ENCODE measurements at regions not wholly inside any gene's neighbourhood (a gene's known extent, or its start where the extent isn't known, plus 50 kb on each side); places are given as distances from the start of the nearest gene placed in this dataset.

DNA sequence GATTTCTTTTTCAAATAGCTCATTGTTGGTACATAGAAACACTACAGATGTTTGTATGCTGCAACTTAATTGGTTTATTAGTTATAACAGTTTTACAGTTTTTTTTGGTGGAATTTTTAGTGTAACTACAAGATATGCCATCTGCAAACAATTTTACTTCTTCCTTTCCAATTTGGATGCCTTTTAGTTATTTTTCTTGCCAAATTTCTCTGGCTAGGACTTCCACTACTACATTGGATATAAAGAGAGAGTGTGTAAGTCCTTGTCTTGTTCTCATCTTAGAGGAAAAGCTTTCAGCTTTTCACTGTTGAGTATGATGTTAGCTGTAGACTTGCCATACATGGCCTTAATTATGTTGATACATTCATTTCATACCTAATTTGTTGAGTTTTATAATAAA is 143.6 kb upstream of the EOMES start:
- no peak for DNase-seq

GRCh38 chr3:27869152-27869551 is 147.0 kb upstream of the EOMES start:
- DNase-seq: no peak

DNA sequence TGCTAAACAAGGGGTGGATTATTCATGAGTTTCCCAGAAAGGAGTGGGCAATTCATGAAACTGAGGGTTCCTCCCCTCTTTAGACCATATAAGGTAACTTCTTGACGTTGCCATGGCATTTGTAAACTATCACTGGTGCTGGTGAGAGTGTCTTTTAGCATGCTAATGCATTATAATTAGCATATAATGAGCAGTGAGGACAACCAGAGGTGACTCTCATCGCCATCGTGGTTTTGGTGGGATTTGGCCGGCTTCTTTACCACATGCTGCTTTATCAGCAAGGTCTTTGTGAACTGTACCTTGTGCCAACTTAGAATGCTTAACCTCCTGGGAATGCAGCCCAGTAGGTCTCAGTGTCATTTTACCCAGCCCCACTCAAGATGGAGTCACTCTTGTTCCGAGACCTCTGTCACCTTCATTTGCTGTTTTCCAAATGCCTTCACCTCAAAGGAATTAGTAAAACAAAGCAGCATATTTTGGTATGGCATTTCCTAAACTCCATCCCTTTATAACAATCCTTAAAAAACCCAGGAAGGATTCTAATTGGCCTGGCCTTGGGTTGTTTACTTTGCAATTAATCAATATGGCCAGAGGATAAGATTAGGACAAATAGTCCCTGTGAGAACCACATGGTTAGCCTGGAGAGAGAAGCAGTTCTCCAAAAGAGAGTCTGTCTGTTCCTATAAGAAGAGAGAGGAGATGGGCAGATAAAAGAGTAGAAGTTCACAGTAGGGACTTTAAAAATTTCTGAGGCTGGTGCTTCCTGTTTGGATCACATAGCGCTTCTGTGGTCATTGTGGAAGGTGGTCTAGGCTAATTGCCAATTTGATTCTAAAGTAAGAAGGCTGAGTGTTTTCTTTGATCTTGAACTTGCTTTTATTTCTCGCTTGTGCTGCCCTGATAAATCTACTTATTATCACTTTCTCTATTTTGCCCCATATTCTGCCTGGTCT is 155.2 kb upstream of the EOMES start:
- DNase-seq: no peak

DNA sequence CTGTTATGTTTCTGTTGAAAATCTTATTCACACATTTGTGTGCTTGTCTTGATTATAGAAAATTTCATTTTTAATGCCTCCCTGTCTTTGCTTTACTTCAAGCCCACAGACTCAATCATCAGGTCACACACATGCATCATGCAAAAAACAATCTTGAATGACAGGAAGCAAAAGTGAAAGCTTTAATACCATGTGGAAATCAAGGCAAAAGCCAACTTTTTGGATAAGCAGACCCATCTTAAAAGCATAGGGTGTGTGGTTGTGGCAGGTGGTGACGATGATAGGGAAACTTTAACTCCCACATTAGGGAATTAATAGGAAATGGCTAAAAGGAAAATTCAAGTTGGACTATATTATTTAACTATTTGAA is 155.9 kb upstream of the EOMES start:
- DNase-seq: no peak

GRCh38 chr3:27880969-27881892 is 159.1 kb upstream of the EOMES start:
- no peak for DNase-seq

GRCh38 chr3:27883266-27883665 is 161.1 kb upstream of the EOMES start:
- DNase-seq: no peak

DNA sequence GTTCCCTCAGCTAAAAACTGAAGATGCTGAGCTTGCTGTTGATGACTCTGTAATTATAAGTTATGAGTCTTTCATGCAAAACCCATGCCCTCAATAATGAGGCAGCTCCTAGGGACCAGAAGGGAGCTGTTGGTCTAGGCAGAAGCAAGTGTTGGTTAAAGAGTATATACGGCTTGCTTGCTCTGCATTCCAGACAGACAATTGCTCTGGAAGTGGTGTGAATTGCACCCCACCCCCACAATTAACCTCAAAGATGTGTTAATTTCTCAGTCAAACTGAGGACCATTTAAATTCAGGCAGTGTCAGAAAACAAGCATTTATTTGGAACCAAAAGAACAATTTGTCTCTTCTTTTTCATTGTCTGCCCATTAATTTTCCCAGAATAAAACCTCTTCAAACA is 163.5 kb upstream of the EOMES start:
- DNase-seq: no peak

DNA sequence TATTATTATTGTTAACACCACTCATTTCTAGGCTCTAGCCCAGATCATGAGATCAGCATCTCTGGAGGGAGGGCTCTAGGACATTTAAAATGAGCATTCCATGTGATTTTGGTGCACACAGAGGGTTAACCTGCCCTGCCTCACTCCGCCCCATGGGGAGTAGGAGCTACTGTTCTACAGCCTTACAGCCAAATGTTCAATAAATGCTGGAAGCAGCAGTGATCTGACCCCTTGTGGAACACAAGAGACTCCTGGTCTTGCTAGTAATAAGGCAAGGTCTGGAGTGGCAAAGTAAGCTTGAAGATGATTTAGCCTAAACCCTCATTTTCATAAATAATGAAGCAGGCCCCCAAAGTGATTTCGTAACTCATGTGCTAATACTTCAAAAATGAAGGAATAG is 166.4 kb upstream of the EOMES start:
- DNase-seq: no peak

GRCh38 chr3:27889745-27890144 is 167.6 kb upstream of the EOMES start:
- no peak for DNase-seq

GRCh38 chr3:27900316-27900715 is 178.2 kb upstream of the EOMES start:
- no peak for DNase-seq

DNA sequence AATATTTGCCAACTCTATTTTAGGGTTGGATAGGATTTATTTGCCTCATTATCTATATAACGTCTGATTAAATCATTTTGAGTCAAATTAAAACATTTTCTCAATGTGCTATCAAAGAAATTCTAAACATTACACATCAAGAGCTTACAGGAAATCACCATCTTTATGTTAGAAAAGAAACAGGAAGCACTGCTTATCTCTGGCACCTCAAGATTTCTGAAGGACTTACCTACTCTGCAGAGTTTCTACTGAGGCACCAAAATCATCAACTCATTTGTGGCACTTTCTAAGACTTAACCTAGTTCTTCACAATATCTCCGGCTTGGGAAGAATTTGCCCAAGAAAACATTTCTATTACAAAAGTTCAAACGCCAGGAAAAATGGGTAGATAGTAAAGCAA is 181.3 kb upstream of the EOMES start:
- no peak for DNase-seq

GRCh38 chr3:27905625-27906024 is 183.5 kb upstream of the EOMES start:
- no peak for DNase-seq

DNA sequence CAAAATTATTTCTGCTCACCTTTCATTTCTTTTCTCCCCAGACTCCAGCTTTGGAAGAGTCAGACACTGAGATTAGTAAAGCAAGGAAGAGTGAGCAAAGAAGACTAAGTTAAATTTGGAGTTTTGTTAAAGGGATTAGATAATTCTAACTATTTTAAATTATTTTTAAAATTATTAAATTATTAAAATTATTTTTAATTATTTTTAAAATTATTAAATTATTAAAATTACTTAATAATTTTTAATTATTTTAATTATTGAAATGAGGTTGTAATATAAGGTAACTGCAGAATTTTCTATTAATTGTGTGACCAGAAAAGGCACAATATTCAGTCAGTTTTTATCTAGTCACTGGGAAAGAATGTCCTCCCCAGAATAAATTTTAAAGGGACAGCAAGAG is 185.0 kb upstream of the EOMES start:
- no peak for DNase-seq

GRCh38 chr3:27907929-27908328 is 185.8 kb upstream of the EOMES start:
- DNase-seq: no peak

DNA sequence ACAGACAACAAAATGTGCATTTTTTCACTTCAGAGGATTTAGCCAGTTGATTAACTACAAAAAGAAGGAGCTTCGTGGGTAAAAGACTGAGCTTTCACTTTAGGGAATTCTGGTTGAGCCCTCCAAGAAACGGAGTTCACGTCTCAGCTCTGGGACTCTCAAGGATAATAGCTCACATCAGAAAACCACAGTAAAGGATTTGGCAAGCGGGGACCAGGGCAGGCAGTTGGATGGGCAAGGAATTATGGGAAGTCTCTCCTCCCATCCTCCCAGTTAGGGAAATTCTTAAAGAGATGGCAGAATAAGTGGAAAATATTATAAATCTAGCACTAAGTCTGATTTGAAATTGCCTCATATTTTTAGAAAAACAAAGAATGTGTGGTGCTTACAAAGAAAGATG is 188.3 kb upstream of the EOMES start:
- no peak for DNase-seq

GRCh38 chr3:27914199-27914598 is 192.1 kb upstream of the EOMES start:
- peak in 1 of 2 donors; percentile 8 for DNase-seq

- no peak for DNase-seq
Measured at GRCh38 chr3:27923349-27924068, 201.4 kb upstream of the EOMES start.

- DNase-seq: peak; percentile 58 to 69
Measured at GRCh38 chr3:27927882-27928281, 205.8 kb upstream of the EOMES start.

GRCh38 chr3:27930052-27930602 is 208.0 kb upstream of the EOMES start:
- DNase-seq: no peak

- no peak for DNase-seq
Measured at GRCh38 chr3:27935492-27935891, 213.4 kb upstream of the EOMES start.

DNA sequence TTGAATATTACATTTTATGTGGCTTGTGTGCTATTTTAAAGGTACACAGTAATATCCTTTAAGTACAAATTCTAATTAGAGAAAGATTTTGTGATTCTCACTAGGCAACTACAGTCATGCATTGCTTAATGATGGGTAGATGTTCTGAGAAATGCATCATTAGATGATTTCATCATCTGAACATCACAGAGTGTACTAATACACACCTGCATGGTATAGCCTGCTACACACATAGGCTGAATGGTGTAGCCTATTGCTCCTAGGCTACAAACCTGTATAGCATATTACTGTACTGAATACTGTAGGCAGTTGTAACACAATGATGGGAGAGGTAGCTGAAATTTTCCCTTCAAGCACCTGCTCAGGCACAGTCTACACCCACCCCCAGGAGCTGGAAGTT is 217.4 kb upstream of the EOMES start:
- DNase-seq: no peak

- no peak for DNase-seq
Measured at GRCh38 chr3:27939940-27940339, 217.8 kb upstream of the EOMES start.

- peak in 1 of 2 donors; percentile 5 for DNase-seq
Measured at GRCh38 chr3:27943106-27943505, 221.0 kb upstream of the EOMES start.

Data from inflammatory macrophage (primary cell).